ENCODE measurements at regions not wholly inside any gene's neighbourhood (a gene's known extent, or its start where the extent isn't known, plus 50 kb on each side); places are given as distances from the start of the nearest gene placed in this dataset.

- Histone ChIP-seq H3K4me3 (no peak overlapping the region), H3K9me3 (no peaks in the 10 kb centered on the region), H3K27ac (no peak overlapping the region), H3K36me3 (no peaks in the 10 kb centered on the region), H3K4me1 (no peaks in the 10 kb centered on the region), H3K27me3 (no peaks in the 10 kb centered on the region)
- DNase-seq = no peak
- intact Hi-C loops (cut with DNase I) = no loop called here
- 18% methylated on average over 3 of the region's 3 CpGs for WGBS (ENCODE audit: insufficient coverage, low coverage, low lambda C conversion rate, missing lambda C conversion rate)
- ATAC-seq = peak in 1 of 4 donors; percentile 92
- TF ChIP-seq POLR2A (IDR thresholded peaks at IDR 0.05) (no peak), CTCF (IDR thresholded peaks at IDR 0.05) (no peak)
Measured at GRCh38 chr3:164533275-164533674, 545.0 kb downstream of the SI start.

GRCh38 chr3:164526250-164526649, 552.0 kb downstream of the SI start:
- 72% methylated on average over 2 of the region's 2 CpGs for WGBS (ENCODE audit: insufficient coverage, low coverage, low lambda C conversion rate, missing lambda C conversion rate)
- Histone ChIP-seq H3K27me3 (no peaks in the 10 kb centered on the region), H3K4me1 (peaks cover 0 to 6% (median 3%) of the 10 kb centered on the region in 4 donors), H3K4me3 (no peak overlapping the region), H3K27ac (no peak overlapping the region), H3K36me3 (no peaks in the 10 kb centered on the region), H3K9me3 (no peaks in the 10 kb centered on the region)
- no peak for DNase-seq
- no peak for TF ChIP-seq CTCF (IDR thresholded peaks at IDR 0.05)
- TF ChIP-seq POLR2A (IDR thresholded peaks at IDR 0.05) = no peak
- no peak for ATAC-seq
- intact Hi-C loops (cut with DNase I) = no loop called here

GRCh38 chr3:164524201-164524600, 554.1 kb downstream of the SI start:
- H3K4me3 ChIP-seq = no peak overlapping the region
- H3K36me3 ChIP-seq = no peaks in the 10 kb centered on the region
- H3K4me1 ChIP-seq = peaks cover 0 to 6% (median 3%) of the 10 kb centered on the region in 4 donors
- H3K27ac ChIP-seq = no peak overlapping the region
- ATAC-seq (peak; percentile 97 to 100 (median 98)), DNase-seq (peak in 1 of 3 donors; percentile 50)
- no peaks in the 10 kb centered on the region for H3K27me3 ChIP-seq
- H3K9me3 ChIP-seq = no peaks in the 10 kb centered on the region
- TF ChIP-seq POLR2A (IDR thresholded peaks at IDR 0.05) (no peak), CTCF (IDR thresholded peaks at IDR 0.05) (no peak)
- intact Hi-C loops (cut with DNase I) = no loop called here

- Histone ChIP-seq H3K27me3 (no peaks in the 10 kb centered on the region), H3K4me3 (no peak overlapping the region), H3K9me3 (no peaks in the 10 kb centered on the region), H3K27ac (no peak overlapping the region), H3K36me3 (no peaks in the 10 kb centered on the region), H3K4me1 (peaks cover 0 to 6% (median 3%) of the 10 kb centered on the region in 4 donors)
- DNase-seq = no peak
- no peak for ATAC-seq
- no peak for TF ChIP-seq POLR2A (IDR thresholded peaks at IDR 0.05)
- TF ChIP-seq CTCF (IDR thresholded peaks at IDR 0.05) = no peak
- intact Hi-C loops (cut with DNase I) = no loop called here
- WGBS (ENCODE audit: insufficient coverage, low coverage, low lambda C conversion rate, missing lambda C conversion rate) = 67% methylated on average over 1 of the region's 6 CpGs
Measured at GRCh38 chr3:164522073-164522763, 556.1 kb downstream of the SI start.
